ENCODE measurements at regions not wholly inside any gene's neighbourhood (a gene's known extent, or its start where the extent isn't known, plus 50 kb on each side); places are given as distances from the start of the nearest gene placed in this dataset.

- CTCF ChIA-PET: no interaction called here
- Mint-ChIP-seq H3K9me3 (ENCODE audit: unreplicated experiment) (no peaks in the 10 kb centered on the region), H3K36me3 (ENCODE audit: insufficient read depth, unreplicated experiment) (no peaks in the 10 kb centered on the region), H3K27ac (ENCODE audit: low read depth, unreplicated experiment) (no peak overlapping the region), H3K4me1 (ENCODE audit: insufficient read depth, unreplicated experiment) (no peaks in the 10 kb centered on the region), H3K27me3 (ENCODE audit: insufficient read depth, unreplicated experiment) (no peaks in the 10 kb centered on the region), H3K4me3 (ENCODE audit: unreplicated experiment) (no peak overlapping the region)
- DNase-seq (ENCODE audit: unreplicated experiment): no peak
- TF ChIP-seq CTCF (IDR thresholded peaks at IDR 0.05; ENCODE audit: unreplicated experiment): no peak
- intact Hi-C loops (cut with micrococcal nuclease): no loop called here
- POLR2A ChIA-PET: no interaction called here
- no TSS peak for BruUV-seq (replicated peaks)
Observed at GRCh38 chr12:127209318-127209717, 1057.7 kb upstream of the TMEM132C start.

DNA sequence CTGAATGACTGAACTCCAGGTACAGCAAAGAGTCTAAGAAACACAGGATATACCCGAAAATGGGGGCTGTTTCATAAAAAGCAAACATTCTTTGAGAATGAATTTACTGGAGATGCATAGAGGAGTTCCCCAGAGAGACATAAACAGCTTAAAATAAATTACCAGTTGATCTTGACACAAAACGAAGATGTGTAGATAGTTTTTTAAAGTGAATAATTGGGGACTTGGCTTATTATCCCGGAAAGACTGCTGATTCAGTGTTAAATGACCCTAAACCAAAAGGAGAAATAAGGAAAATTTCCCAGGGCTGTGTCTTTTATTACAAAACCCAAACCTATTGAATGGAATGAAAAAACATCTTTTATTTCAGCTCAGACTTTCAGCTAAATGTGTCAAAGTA is 1052.8 kb upstream of the TMEM132C start:
- TF ChIP-seq CTCF (IDR thresholded peaks at IDR 0.05; ENCODE audit: unreplicated experiment): no peak
- H3K9me3 Mint-ChIP-seq (ENCODE audit: unreplicated experiment): no peaks in the 10 kb centered on the region
- H3K36me3 Mint-ChIP-seq (ENCODE audit: insufficient read depth, unreplicated experiment): no peaks in the 10 kb centered on the region
- intact Hi-C loops (cut with micrococcal nuclease): no loop called here
- ChIA-PET POLR2A (interaction anchor here (0.8 kb wide), 1 partner anchor 17 kb away, joined by 4 read pairs; no protein-coding TSS in a partner anchor), CTCF (no interaction called here)
- H3K27me3 Mint-ChIP-seq (ENCODE audit: insufficient read depth, unreplicated experiment): no peaks in the 10 kb centered on the region
- no peak overlapping the region for H3K4me3 Mint-ChIP-seq (ENCODE audit: unreplicated experiment)
- H3K27ac Mint-ChIP-seq (ENCODE audit: low read depth, unreplicated experiment): no peak overlapping the region
- no peak for DNase-seq (ENCODE audit: unreplicated experiment)
- no TSS peak for BruUV-seq (replicated peaks)
- no peaks in the 10 kb centered on the region for H3K4me1 Mint-ChIP-seq (ENCODE audit: insufficient read depth, unreplicated experiment)

DNA sequence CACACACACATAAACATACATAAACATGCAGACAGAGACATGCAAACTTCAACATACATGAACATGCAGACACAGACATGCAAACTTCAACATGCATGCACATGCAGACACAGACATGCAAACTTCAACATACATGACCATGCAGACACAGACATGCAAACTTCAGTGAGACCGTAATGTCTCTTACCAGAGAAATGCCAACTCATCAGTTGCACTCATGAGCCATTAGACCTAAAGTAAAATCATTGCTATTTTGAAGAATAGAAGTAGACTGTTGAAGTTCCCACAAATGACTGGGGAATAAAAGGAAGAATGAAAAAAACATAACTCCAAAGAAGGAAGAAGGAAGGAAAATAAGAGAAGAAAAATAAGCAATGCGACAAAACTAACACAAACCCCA is 1044.0 kb upstream of the TMEM132C start:
- DNase-seq (ENCODE audit: unreplicated experiment): no peak
- Mint-ChIP-seq H3K27me3 (ENCODE audit: insufficient read depth, unreplicated experiment) (no peaks in the 10 kb centered on the region), H3K4me1 (ENCODE audit: insufficient read depth, unreplicated experiment) (no peaks in the 10 kb centered on the region), H3K9me3 (ENCODE audit: unreplicated experiment) (no peaks in the 10 kb centered on the region), H3K27ac (ENCODE audit: low read depth, unreplicated experiment) (no peak overlapping the region), H3K36me3 (ENCODE audit: insufficient read depth, unreplicated experiment) (peaks cover 8% of the 10 kb centered on the region), H3K4me3 (ENCODE audit: unreplicated experiment) (no peak overlapping the region)
- no peak for TF ChIP-seq CTCF (IDR thresholded peaks at IDR 0.05; ENCODE audit: unreplicated experiment)
- POLR2A ChIA-PET: no interaction called here
- CTCF ChIA-PET: interaction anchor here (0.6 kb wide), 1 partner anchor 19 kb away, joined by 3 read pairs; no protein-coding TSS in a partner anchor
- BruUV-seq (replicated peaks): no TSS peak
- intact Hi-C loops (cut with micrococcal nuclease): no loop called here

- no TSS peak for BruUV-seq (replicated peaks)
- Mint-ChIP-seq H3K27me3 (ENCODE audit: insufficient read depth, unreplicated experiment) (no peaks in the 10 kb centered on the region), H3K36me3 (ENCODE audit: insufficient read depth, unreplicated experiment) (peaks cover 8% of the 10 kb centered on the region), H3K9me3 (ENCODE audit: unreplicated experiment) (no peaks in the 10 kb centered on the region), H3K4me3 (ENCODE audit: unreplicated experiment) (no peak overlapping the region), H3K4me1 (ENCODE audit: insufficient read depth, unreplicated experiment) (no peaks in the 10 kb centered on the region), H3K27ac (ENCODE audit: low read depth, unreplicated experiment) (no peak overlapping the region)
- no peak for DNase-seq (ENCODE audit: unreplicated experiment)
- intact Hi-C loops (cut with micrococcal nuclease): no loop called here
- ChIA-PET CTCF (no interaction called here), POLR2A (interaction anchor here (0.8 kb wide), 1 partner anchor 16 kb away, joined by 3 read pairs; no protein-coding TSS in a partner anchor)
- no peak for TF ChIP-seq CTCF (IDR thresholded peaks at IDR 0.05; ENCODE audit: unreplicated experiment)
Observed at GRCh38 chr12:127223731-127224130, 1043.2 kb upstream of the TMEM132C start.
